ENCODE measurements at regions not wholly inside any gene's neighbourhood (a gene's known extent, or its start where the extent isn't known, plus 50 kb on each side); places are given as distances from the start of the nearest gene placed in this dataset.

DNA sequence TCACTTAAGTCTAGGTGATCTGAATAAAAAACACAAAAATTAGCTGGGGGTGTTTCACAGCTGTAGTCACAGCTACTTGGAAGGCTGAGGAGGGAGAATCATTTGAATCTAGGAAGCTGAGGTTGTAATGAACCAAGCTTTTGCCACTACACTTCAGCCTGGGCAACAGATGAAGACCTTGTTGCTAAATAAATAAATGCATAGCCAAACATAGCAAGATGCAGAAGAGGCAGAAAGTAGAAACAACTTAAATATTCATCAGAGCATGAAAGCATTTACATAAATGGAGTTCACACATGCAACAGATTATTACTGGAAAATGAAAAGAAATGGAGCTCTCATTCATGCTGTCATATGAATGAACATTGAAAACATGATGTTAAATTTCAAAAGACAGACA is 348.9 kb upstream of the HSFY2 start:
- H3K4me1 Mint-ChIP-seq (ENCODE audit: low read depth) = no peaks in the 10 kb centered on the region
- Histone ChIP-seq H3K27ac (ENCODE audit: low read depth in 1 of 2, low read length in 2 of 2) (no peak overlapping the region), H3K9me3 (ENCODE audit: control insufficient read depth in 1 of 2, insufficient read depth in 1 of 2, low read length in 2 of 2) (no peaks in the 10 kb centered on the region), H3K4me1 (ENCODE audit: insufficient read depth, low read length) (no peaks in the 10 kb centered on the region), H3K27me3 (ENCODE audit: control insufficient read depth in 1 of 2, insufficient read depth in 2 of 2, low read length in 2 of 2) (no peaks in the 10 kb centered on the region), H3K36me3 (ENCODE audit: insufficient read depth, low read length) (no peaks in the 10 kb centered on the region), H3K4me3 (ENCODE audit: low read length) (no peak overlapping the region)
- no peaks in the 10 kb centered on the region for H3K27me3 Mint-ChIP-seq
- no peak overlapping the region for H3K27ac Mint-ChIP-seq
- no peaks in the 10 kb centered on the region for H3K36me3 Mint-ChIP-seq (ENCODE audit: low read depth)
- H3K4me3 Mint-ChIP-seq = no peak overlapping the region
- no peak for TF ChIP-seq CTCF (IDR thresholded peaks at IDR 0.05)
- intact Hi-C loops (cut with DNase I, micrococcal nuclease) = no loop called here
- ChIA-PET POLR2A (no interaction called here), CTCF (no interaction called here)
- DNase-seq = no peak
- H3K9me3 Mint-ChIP-seq = no peaks in the 10 kb centered on the region
- no peak for ATAC-seq (ENCODE audit: poor library complexity)

GRCh38 chrY:19098349-19098748 is 324.8 kb upstream of the HSFY2 start:
- no peak for ATAC-seq (ENCODE audit: poor library complexity)
- intact Hi-C loops (cut with DNase I, micrococcal nuclease) = no loop called here
- H3K27ac Mint-ChIP-seq = no peak overlapping the region

DNA sequence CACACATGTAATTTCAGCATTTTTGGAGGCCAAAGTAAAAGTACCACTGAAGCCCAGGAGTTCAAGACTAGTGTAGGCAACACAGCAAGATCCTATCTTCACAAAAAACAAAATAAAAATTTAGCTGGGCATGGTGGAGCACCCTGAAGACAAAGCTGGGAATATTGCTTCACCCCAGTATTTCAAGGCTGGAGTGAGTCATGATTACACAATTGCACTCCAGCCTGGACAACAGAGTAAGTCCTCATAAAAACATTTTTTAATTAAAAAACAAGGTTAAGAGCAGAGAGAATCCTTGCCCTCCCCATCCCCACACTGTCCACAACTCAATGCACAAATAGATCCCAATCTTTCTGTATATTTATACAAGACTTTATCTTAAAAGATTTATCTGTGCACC is 321.9 kb upstream of the HSFY2 start:
- Histone ChIP-seq H3K4me3 (ENCODE audit: low read length) (no peak overlapping the region), H3K36me3 (ENCODE audit: insufficient read depth, low read length) (no peaks in the 10 kb centered on the region), H3K9me3 (ENCODE audit: control insufficient read depth in 1 of 2, insufficient read depth in 1 of 2, low read length in 2 of 2) (no peaks in the 10 kb centered on the region), H3K27me3 (ENCODE audit: control insufficient read depth in 1 of 2, insufficient read depth in 2 of 2, low read length in 2 of 2) (no peaks in the 10 kb centered on the region), H3K27ac (ENCODE audit: low read depth in 1 of 2, low read length in 2 of 2) (no peak overlapping the region), H3K4me1 (ENCODE audit: insufficient read depth, low read length) (no peaks in the 10 kb centered on the region)
- Mint-ChIP-seq H3K4me3 (no peak overlapping the region), H3K36me3 (ENCODE audit: low read depth) (no peaks in the 10 kb centered on the region), H3K27me3 (peaks cover 4% of the 10 kb centered on the region), H3K4me1 (ENCODE audit: low read depth) (no peaks in the 10 kb centered on the region), H3K27ac (no peak overlapping the region), H3K9me3 (no peaks in the 10 kb centered on the region)
- no peak for TF ChIP-seq CTCF (IDR thresholded peaks at IDR 0.05)
- ChIA-PET POLR2A (no interaction called here), CTCF (no interaction called here)
- no peak for DNase-seq
- no peak for ATAC-seq (ENCODE audit: poor library complexity)
- intact Hi-C loops (cut with DNase I, micrococcal nuclease) = no loop called here

More at GRCh38 chrY:19098349-19098748, 324.8 kb upstream of the HSFY2 start:
- H3K9me3 ChIP-seq (ENCODE audit: control insufficient read depth in 1 of 2, insufficient read depth in 1 of 2, low read length in 2 of 2) = no peaks in the 10 kb centered on the region
- ChIA-PET POLR2A (no interaction called here), CTCF (no interaction called here)
- H3K27me3 ChIP-seq (ENCODE audit: control insufficient read depth in 1 of 2, insufficient read depth in 2 of 2, low read length in 2 of 2) = no peaks in the 10 kb centered on the region
- no peaks in the 10 kb centered on the region for H3K36me3 ChIP-seq (ENCODE audit: insufficient read depth, low read length)
- no peak overlapping the region for H3K27ac ChIP-seq (ENCODE audit: low read depth in 1 of 2, low read length in 2 of 2)
- no peaks in the 10 kb centered on the region for H3K27me3 Mint-ChIP-seq
- no peaks in the 10 kb centered on the region for H3K4me1 Mint-ChIP-seq (ENCODE audit: low read depth)
- DNase-seq = no peak
- no peaks in the 10 kb centered on the region for H3K4me1 ChIP-seq (ENCODE audit: insufficient read depth, low read length)
- H3K4me3 Mint-ChIP-seq = no peak overlapping the region
- no peak for TF ChIP-seq CTCF (IDR thresholded peaks at IDR 0.05)
- no peak overlapping the region for H3K4me3 ChIP-seq (ENCODE audit: low read length)
- no peaks in the 10 kb centered on the region for H3K36me3 Mint-ChIP-seq (ENCODE audit: low read depth)
- H3K9me3 Mint-ChIP-seq = no peaks in the 10 kb centered on the region

Measured in CD4-positive, alpha-beta T cell (primary cell).